CD4-positive, alpha-beta T cell treated with Interleukin-6 for 4 hours (primary cell): ENCODE measurements at regions not wholly inside any gene's neighbourhood (a gene's known extent, or its start where the extent isn't known, plus 50 kb on each side); places are given as distances from the start of the nearest gene placed in this dataset.

Source experiments
- DNase-seq: peaks from one replicate; pipeline ENCODE4 v3.0.0-alpha.2; 2020; ENCODE audit warnings: mixed read lengths

- DNase-seq: no peak
These were observed 536.0 kb downstream of the NPHP4 start for GRCh38 chr1:5456090-5456811.

- DNase-seq: no peak
These were observed 536.6 kb downstream of the NPHP4 start for GRCh38 chr1:5455651-5456050.

GRCh38 chr1:5455056-5455455, 537.2 kb downstream of the NPHP4 start:
- DNase-seq: no peak

GRCh38 chr1:5453347-5453746, 538.9 kb downstream of the NPHP4 start:
- no peak for DNase-seq

DNA sequence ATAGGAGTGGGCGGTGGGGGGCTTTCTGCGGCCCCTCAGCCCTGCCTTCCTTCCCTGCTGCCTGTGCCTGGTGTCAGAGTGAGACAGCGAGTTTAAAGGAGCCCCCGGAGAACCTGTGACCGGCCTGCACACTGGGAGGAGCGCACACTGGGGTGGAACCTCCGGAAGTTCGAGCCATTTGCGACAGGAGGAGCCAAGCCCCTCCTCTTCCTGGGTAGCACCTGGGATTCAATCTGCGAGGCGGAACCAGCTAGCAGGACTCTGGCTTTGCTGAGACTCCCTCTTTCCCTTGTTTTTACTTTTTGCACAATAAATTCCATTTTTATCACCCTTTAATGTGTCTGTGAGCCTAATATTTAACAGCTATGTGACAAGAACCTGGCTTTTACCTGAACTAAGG, 540.6 kb downstream of the NPHP4 start:
- DNase-seq: no peak

GRCh38 chr1:5448486-5448885, 543.7 kb downstream of the NPHP4 start:
- DNase-seq: peak; percentile 37

DNA sequence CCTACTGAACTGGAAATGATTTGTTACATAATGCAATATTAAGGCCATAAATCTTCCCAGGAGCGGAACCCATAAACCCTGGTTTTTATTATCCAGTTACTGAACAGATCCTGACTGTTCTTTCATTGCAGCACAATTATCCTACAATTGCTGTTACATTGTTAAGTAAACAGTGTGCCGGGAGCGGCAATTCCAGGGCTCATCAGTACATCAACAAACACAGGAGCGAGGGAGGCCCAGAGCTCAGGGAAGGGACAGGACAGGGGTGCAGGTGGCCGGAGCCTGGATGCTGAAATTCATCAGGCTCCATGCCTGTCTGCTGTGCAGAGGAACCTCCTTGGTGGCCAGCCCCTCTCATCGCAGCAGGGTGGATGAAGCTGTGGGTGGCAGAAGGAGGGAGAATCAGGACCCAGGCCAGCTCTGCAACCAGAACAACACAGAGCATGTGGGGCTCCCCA, 544.7 kb downstream of the NPHP4 start:
- DNase-seq: no peak

GRCh38 chr1:5444396-5444795, 547.8 kb downstream of the NPHP4 start:
- DNase-seq: no peak

DNA sequence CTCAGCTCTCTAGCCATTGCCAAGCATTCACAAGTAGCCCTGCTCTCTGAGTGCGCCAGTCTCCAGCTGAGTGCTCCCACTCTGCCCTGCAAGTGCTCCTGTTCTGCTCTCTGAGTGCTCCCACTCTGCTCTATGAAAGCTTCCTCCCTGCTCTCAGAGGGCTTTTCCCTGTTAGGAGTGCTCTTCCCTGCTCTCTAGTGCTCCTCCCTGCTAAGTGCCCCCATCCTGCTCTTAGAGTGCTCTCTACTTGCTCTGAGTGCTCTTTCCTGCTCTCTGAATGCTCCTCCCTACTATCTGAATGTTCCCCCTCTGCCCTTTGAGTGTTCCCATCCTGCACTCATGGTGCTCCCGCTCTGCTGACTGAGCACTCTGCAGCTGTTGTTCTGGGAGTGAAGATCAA, 555.4 kb downstream of the NPHP4 start:
- no peak for DNase-seq

DNA sequence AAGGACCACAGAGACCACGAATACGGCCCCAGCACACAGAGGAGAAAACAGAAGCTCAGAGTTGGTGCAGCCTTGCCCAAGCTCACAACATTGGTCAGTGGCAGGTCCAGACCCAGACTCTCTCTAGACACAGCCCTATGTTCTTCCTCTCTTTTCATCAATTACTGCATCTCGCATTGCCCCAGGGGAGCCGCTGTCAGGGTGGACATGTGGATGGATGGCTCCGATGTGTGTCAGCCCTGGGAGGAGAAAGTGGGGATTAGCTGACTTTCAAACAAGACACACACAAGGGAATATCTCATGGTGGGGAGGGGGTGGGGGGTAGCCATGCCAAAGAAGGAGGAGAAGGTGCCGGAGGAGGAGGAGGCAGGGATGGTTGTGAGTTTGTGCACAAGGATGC, 556.8 kb downstream of the NPHP4 start:
- DNase-seq: no peak

- DNase-seq: no peak
These were observed 559.8 kb downstream of the NPHP4 start for GRCh38 chr1:5432436-5432835.

DNA sequence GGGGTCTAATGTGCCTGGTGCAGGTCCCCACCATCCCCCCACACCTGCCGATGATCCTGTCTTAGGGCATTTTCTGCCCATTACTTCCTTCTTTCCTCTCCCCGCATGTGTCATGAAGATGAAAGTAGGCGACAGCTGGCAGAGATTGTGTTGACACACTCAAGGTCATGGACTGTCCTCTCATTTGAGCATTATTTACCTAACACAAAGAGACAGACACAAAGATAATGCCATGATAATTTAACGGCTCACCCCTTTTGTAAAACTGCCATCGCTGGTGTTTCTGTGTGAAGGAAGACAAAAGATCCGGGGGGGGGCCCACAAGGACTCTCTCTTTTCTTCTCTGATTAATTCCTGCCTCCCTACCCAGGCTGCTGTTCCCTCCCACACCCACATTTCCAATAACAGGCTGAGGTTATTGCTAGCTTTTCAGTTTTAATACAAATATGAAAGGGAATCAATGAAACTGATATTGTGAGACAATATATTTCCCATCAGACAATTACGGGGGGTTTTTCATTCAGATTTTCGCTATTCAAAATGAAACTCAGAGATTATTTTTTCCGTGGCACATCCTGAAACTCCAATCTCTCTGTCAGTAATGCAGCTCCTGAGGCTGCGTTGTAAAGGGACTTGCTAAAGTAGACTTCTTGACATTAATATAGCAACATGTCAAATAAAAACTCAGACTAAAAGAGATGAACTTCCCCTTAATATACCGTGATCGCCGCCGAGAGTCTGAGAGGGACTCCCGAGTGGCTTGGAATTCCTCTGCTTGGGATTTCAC, 561.1 kb downstream of the NPHP4 start:
- no peak for DNase-seq

GRCh38 chr1:5430136-5430535, 562.1 kb downstream of the NPHP4 start:
- DNase-seq: no peak

GRCh38 chr1:5428351-5428750, 563.9 kb downstream of the NPHP4 start:
- no peak for DNase-seq

DNA sequence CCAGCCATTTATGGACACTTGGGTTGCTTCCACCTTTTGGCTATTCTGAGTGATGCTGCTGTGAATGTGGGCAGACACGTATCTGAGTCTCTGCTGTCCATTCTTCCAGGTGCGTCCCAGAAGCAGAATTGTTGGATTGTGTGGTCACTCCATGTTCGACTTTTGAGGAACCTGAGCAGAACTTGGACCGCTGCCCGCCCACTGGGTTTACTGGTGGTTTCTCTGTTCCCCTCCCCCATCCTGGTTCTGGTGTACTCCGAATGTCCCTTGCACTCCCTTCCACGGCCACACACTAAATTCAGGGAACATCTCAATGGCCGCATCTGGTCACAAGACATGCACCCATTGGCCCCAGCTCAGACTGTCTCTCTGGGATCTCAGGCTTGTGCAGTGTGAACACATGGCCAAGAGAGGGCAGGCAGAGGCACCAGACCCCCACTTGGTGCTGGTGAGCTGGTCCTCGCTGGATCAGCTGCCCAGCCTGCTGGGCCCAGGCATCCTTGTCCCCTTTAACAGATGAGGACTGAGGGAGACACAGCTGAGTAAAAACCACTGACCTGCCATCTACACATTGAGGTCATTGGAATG, 565.1 kb downstream of the NPHP4 start:
- DNase-seq: no peak

GRCh38 chr1:5424802-5425703, 567.2 kb downstream of the NPHP4 start:
- DNase-seq: no peak

GRCh38 chr1:5423109-5423508, 569.1 kb downstream of the NPHP4 start:
- peak; percentile 54 for DNase-seq

DNA sequence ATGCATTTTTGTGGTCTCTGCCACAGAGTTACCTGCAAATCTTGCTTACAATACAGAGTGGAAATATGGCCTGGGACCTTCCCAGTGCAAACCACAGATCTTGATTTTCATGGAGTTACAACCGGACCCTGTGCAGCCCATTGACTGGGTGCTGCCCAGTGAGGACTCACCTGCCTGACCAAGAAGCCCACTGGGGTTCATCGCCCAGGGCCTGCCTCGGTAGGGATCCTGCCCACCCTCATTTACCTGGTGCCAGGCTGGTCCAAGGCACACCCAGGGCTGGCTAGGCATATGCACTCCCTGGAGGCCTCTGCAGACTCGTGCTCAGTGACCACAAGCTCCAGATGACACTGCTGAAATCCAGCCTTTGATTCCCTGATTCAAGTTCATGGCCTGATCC, 572.7 kb downstream of the NPHP4 start:
- no peak for DNase-seq

- DNase-seq: no peak
These were observed 575.7 kb downstream of the NPHP4 start for GRCh38 chr1:5416518-5416917.

- no peak for DNase-seq
These were observed 576.6 kb downstream of the NPHP4 start for GRCh38 chr1:5415606-5416005.

DNA sequence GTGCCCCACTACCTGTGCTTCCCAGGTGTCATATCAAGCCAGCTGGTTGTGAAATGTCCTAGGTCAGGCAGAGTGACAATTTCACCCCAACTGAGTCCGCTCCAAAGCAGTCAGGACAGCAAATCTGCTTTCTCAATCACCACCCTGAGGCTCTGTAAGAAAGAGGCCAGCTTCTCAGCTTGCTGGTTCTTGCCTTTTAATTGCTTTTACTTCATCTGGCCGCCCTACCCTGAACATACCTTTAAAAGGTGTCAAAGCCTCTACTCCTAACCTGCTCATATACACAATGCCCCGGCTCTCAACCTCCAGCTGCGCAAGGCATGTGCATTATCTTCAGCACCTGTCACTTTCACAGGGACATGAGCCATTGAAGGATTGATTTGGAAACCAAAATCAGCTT, 581.6 kb downstream of the NPHP4 start:
- no peak for DNase-seq

- no peak for DNase-seq
These were observed 583.8 kb downstream of the NPHP4 start for GRCh38 chr1:5408401-5408800.

DNA sequence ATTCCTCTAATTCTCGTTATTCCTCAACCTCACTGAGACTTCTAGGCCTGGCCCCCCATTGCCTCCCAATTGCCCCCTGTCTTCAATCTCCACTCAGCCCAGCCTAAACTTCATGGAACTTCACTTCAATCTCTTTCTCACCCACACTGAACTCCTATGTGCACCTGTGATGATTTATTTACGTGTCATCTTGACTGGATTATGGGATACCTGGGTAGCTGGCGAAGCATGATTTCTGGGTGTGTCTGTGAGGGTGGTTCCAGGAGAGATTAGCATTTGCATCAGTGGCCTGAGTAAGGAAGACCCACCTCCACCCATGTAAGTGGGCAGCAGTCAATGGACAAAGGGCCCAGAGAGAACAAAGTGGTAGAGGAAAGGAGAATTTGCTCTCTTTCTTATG, 587.0 kb downstream of the NPHP4 start:
- no peak for DNase-seq
